Neural progenitor cell (in vitro differentiated cells): ENCODE measurements at regions not wholly inside any gene's neighbourhood (a gene's known extent, or its start where the extent isn't known, plus 50 kb on each side); places are given as distances from the start of the nearest gene placed in this dataset.

Experiments used
- EZH2 ChIP-seq: fragments of 200-600 bp; sonication (generic); IDR thresholded peaks from 2 replicates; pipeline ENCODE4 v1.6.1; 2017; ENCODE audit warnings: antibody characterized with exemption, mild to moderate bottlenecking, moderate library complexity
- TF ChIP-seq, protein P1 (sequence below): fragments of 200-600 bp; sonication (generic); IDR thresholded peaks from 2 replicates; pipeline ENCODE4 v1.5.1; 2017; ENCODE audit warnings: antibody characterized with exemption, mild to moderate bottlenecking

DNA sequence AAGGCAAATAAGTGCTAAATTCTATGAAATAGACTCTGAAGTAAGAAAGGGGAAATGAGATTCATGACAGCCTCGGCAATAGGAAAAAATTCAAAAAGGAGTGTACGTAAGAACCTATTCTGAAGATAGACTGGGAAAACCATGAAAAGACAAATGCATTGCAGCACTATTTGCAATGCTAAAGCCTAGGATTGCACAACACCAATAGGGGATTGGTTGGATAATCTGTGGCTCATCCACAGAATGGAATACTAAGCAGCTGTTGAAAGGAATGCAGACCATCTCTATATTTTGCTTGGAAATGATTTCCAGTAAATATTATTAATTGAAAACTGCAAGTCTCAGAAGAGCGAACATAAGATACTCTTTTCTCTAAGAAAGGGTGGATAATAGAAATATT, 91.7 kb upstream of the CLMP start:
- TF ChIP-seq, protein P1, sequence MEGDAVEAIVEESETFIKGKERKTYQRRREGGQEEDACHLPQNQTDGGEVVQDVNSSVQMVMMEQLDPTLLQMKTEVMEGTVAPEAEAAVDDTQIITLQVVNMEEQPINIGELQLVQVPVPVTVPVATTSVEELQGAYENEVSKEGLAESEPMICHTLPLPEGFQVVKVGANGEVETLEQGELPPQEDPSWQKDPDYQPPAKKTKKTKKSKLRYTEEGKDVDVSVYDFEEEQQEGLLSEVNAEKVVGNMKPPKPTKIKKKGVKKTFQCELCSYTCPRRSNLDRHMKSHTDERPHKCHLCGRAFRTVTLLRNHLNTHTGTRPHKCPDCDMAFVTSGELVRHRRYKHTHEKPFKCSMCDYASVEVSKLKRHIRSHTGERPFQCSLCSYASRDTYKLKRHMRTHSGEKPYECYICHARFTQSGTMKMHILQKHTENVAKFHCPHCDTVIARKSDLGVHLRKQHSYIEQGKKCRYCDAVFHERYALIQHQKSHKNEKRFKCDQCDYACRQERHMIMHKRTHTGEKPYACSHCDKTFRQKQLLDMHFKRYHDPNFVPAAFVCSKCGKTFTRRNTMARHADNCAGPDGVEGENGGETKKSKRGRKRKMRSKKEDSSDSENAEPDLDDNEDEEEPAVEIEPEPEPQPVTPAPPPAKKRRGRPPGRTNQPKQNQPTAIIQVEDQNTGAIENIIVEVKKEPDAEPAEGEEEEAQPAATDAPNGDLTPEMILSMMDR, result no peak
- no peak for TF ChIP-seq EZH2
